A673 (cell line): ENCODE measurements at regions not wholly inside any gene's neighbourhood (a gene's known extent, or its start where the extent isn't known, plus 50 kb on each side); places are given as distances from the start of the nearest gene placed in this dataset.

Source experiments
- CTCF ChIP-seq: fragments of 300-800, 200-600 bp; sonication (generic); conservative IDR thresholded peaks from 2 replicates; pipeline ENCODE4 v1.5.1; 2017; ENCODE audit warnings: low read depth, mild to moderate bottlenecking, antibody characterized with exemption, low read length, moderate library complexity, mixed read lengths
- EZH2 ChIP-seq: fragments of 200-600 bp; sonication (generic); IDR thresholded peaks from 2 replicates; pipeline ENCODE4 v1.6.1; 2017; ENCODE audit warnings: borderline replicate concordance, low read depth, mild to moderate bottlenecking, mixed read lengths, antibody characterized with exemption, low read length; ENCODE audit not compliant: poor library complexity, severe bottlenecking

- no peak for TF ChIP-seq CTCF
- TF ChIP-seq EZH2: no peak
Observed at GRCh38 chrX:43218198-43218597, 437.9 kb upstream of the MAOA start.
